ENCODE measurements at regions not wholly inside any gene's neighbourhood (a gene's known extent, or its start where the extent isn't known, plus 50 kb on each side); places are given as distances from the start of the nearest gene placed in this dataset.

GRCh38 chr13:74975111-74975510 lies 506.9 kb downstream of the TBC1D4 start:
- DNase-seq (ENCODE audit: low spot score in 2 of 2) (no peak), FAIRE-seq (no peak)

- FAIRE-seq = no peak
- DNase-seq (ENCODE audit: low spot score in 2 of 2) = no peak
Measured at GRCh38 chr13:74973935-74974879, 507.8 kb downstream of the TBC1D4 start.

- DNase-seq (ENCODE audit: low spot score in 2 of 2) = no peak
- FAIRE-seq = no peak
Measured at GRCh38 chr13:74969419-74969818, 512.5 kb downstream of the TBC1D4 start.

GRCh38 chr13:74966814-74967424 lies 515.0 kb downstream of the TBC1D4 start:
- no peak for DNase-seq (ENCODE audit: low spot score in 2 of 2)
- peak; percentile 52 for FAIRE-seq

- FAIRE-seq = no peak
- DNase-seq (ENCODE audit: low spot score in 2 of 2) = no peak
Measured at GRCh38 chr13:74966275-74966674, 515.7 kb downstream of the TBC1D4 start.

GRCh38 chr13:74945637-74946036 lies 536.3 kb downstream of the TBC1D4 start:
- DNase-seq (ENCODE audit: low spot score in 2 of 2) (no peak), FAIRE-seq (no peak)

GRCh38 chr13:74931698-74932433 lies 550.1 kb downstream of the TBC1D4 start:
- FAIRE-seq (no peak), DNase-seq (ENCODE audit: low spot score in 2 of 2) (no peak)

GRCh38 chr13:74930402-74931165 lies 551.4 kb downstream of the TBC1D4 start:
- no peak for FAIRE-seq
- DNase-seq (ENCODE audit: low spot score in 2 of 2) = no peak

- FAIRE-seq (no peak), DNase-seq (ENCODE audit: low spot score in 2 of 2) (no peak)
Measured at GRCh38 chr13:74929436-74929835, 552.5 kb downstream of the TBC1D4 start.

- no peak for DNase-seq (ENCODE audit: low spot score in 2 of 2)
- no peak for FAIRE-seq
Measured at GRCh38 chr13:74927823-74928222, 554.1 kb downstream of the TBC1D4 start.

GRCh38 chr13:74922963-74923362 lies 559.0 kb downstream of the TBC1D4 start:
- no peak for DNase-seq (ENCODE audit: low spot score in 2 of 2)

GRCh38 chr13:74921326-74921725 lies 560.6 kb downstream of the TBC1D4 start:
- FAIRE-seq (no peak), DNase-seq (ENCODE audit: low spot score in 2 of 2) (no peak)

More at GRCh38 chr13:74922963-74923362, 559.0 kb downstream of the TBC1D4 start:
- FAIRE-seq = no peak

GRCh38 chr13:74920920-74921319 lies 561.0 kb downstream of the TBC1D4 start:
- FAIRE-seq = no peak
- DNase-seq (ENCODE audit: low spot score in 2 of 2) = no peak

- DNase-seq (ENCODE audit: low spot score in 2 of 2) (no peak), FAIRE-seq (no peak)
Measured at GRCh38 chr13:74920361-74920760, 561.6 kb downstream of the TBC1D4 start.

- DNase-seq (ENCODE audit: low spot score in 2 of 2) (no peak), FAIRE-seq (no peak)
Measured at GRCh38 chr13:74919914-74920313, 562.1 kb downstream of the TBC1D4 start.

GRCh38 chr13:74912898-74913297 lies 569.1 kb downstream of the TBC1D4 start:
- FAIRE-seq = no peak
- DNase-seq (ENCODE audit: low spot score in 2 of 2) = no peak

- DNase-seq (ENCODE audit: low spot score in 2 of 2) (no peak), FAIRE-seq (no peak)
Measured at GRCh38 chr13:74910415-74910814, 571.6 kb downstream of the TBC1D4 start.

GRCh38 chr13:74907788-74908187 lies 574.2 kb downstream of the TBC1D4 start:
- DNase-seq (ENCODE audit: low spot score in 2 of 2) = no peak

GRCh38 chr13:74904556-74904955 lies 577.4 kb downstream of the TBC1D4 start:
- DNase-seq (ENCODE audit: low spot score in 2 of 2) = no peak
- no peak for FAIRE-seq

More at GRCh38 chr13:74907788-74908187, 574.2 kb downstream of the TBC1D4 start:
- no peak for FAIRE-seq

- FAIRE-seq = no peak
- DNase-seq (ENCODE audit: low spot score in 2 of 2) = no peak
Measured at GRCh38 chr13:74895042-74895796, 586.8 kb downstream of the TBC1D4 start.
